GM12874 (cell line): ENCODE measurements at regions not wholly inside any gene's neighbourhood (a gene's known extent, or its start where the extent isn't known, plus 50 kb on each side); places are given as distances from the start of the nearest gene placed in this dataset.

ENCODE experiments used
- CTCF ChIP-seq: IDR thresholded peaks from 2 replicates; pipeline ENCODE4 v1.5.1; 2011; ENCODE audit warnings: low read depth, mild to moderate bottlenecking, control low read depth, low read length, moderate library complexity; ENCODE audit not compliant: insufficient read depth

GRCh38 chr4:95987851-95988250 is 148.0 kb downstream of the PDHA2 start:
- TF ChIP-seq CTCF = no peak

- TF ChIP-seq CTCF = no peak
Measured at GRCh38 chr4:95998311-95998710, 158.4 kb downstream of the PDHA2 start.

DNA sequence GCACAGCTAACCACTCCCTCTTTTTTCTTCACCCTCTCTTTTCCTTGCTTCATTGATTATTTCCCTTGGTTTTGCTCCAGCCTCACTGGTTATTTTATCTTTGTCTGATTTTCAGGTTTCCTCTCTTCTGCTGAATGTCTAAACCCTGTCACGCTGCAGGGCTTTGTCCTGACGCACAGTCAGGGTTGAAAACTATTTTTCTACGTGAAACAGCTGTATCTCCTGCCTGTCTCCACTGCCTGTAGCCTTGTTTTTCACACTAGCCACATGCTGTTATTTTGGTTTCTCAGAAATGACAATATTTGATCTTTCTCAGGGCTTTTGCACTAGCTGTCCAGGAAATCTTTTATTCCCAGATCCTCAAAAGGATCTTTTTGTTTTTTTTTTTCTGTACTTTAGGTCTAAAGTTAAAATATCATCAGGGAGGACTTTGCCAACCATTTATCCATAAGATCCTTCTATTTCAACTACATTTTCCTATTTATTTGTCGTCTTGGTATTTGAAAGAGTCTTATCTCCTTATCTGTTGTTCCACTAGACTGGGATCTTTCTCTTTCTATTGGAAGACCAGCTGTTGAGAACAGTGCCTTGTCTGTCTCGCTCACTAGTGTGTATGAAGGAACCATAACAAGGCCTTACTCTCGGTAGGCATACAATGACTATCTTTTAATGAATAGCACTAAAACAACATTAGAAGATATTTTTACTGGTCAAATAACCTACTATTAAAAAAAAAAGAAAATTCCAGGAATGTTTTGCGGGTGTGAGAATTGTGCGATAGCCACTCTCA is 164.3 kb downstream of the PDHA2 start:
- no peak for TF ChIP-seq CTCF

GRCh38 chr4:96009427-96010119 is 169.7 kb downstream of the PDHA2 start:
- no peak for TF ChIP-seq CTCF

DNA sequence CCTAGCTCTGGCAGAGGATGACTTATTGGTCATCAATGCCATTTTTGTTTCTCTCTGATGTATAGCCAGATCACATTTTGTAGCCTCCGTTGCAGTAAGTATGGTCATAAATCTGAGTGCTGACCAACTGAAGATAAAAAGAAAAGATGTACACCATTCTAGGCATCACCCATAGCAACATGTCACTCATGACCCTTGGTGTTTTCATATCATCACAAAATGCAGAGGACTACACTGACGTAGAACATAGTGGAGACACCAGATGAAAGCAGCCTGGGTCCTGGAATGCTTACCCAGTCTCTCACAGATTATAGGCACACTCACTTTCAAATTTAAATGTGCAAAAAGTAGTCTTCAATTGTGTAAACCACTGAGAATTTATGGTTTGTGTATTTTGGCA is 172.8 kb downstream of the PDHA2 start:
- no peak for TF ChIP-seq CTCF

DNA sequence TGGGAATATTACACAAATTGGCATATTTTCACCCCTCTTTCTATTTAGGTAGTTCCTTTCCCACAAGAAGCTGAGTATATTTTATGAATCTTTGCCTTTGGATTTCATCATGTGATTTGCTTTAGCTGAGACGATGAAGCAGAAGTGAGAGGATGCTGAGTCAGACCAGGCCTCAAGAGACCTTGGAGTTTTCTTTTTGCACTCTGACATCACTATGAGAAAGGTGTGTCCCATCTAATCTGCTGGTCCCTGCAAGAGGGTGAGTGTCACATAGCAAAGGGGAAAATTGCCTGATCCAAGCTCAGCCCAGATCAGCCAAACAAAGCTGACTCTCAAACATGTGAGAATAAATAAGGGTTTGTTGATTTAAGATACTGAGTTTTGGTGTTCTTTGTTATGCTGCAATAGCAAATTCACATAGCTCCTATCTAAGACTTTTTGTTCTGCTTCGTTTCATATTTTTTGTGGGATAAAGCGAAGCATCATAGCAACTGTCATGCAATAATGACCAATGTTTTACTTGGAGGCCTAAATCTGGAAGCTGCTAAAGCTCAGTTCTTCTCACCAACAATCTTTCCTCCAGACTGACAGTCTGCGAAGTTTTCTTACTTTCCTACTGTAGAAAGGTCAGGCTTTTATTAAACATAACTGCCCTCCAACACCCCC is 176.9 kb downstream of the PDHA2 start:
- TF ChIP-seq CTCF = no peak

- no peak for TF ChIP-seq CTCF
Measured at GRCh38 chr4:96025011-96025410, 185.1 kb downstream of the PDHA2 start.
